ENCODE measurements at regions not wholly inside any gene's neighbourhood (a gene's known extent, or its start where the extent isn't known, plus 50 kb on each side); places are given as distances from the start of the nearest gene placed in this dataset.

GRCh38 chr2:7281231-7282201 is 364.3 kb downstream of the RNF144A start:
- TF ChIP-seq, protein P1, sequence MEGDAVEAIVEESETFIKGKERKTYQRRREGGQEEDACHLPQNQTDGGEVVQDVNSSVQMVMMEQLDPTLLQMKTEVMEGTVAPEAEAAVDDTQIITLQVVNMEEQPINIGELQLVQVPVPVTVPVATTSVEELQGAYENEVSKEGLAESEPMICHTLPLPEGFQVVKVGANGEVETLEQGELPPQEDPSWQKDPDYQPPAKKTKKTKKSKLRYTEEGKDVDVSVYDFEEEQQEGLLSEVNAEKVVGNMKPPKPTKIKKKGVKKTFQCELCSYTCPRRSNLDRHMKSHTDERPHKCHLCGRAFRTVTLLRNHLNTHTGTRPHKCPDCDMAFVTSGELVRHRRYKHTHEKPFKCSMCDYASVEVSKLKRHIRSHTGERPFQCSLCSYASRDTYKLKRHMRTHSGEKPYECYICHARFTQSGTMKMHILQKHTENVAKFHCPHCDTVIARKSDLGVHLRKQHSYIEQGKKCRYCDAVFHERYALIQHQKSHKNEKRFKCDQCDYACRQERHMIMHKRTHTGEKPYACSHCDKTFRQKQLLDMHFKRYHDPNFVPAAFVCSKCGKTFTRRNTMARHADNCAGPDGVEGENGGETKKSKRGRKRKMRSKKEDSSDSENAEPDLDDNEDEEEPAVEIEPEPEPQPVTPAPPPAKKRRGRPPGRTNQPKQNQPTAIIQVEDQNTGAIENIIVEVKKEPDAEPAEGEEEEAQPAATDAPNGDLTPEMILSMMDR (IDR thresholded peaks at IDR 0.05; ENCODE audit: low read length) = no peak
- TF ChIP-seq EZH2 (optimal IDR thresholded peaks at IDR 0.05; ENCODE audit: low read depth, low read length) = no peak
